Neural crest cell (in vitro differentiated cells): ENCODE measurements at regions not wholly inside any gene's neighbourhood (a gene's known extent, or its start where the extent isn't known, plus 50 kb on each side); places are given as distances from the start of the nearest gene placed in this dataset.

Experiments used
- DNase-seq: peaks from one replicate; pipeline ENCODE4 v3.0.0; 2021; ENCODE audit warnings: low read depth, mixed read lengths, low spot score
- H3K27ac Mint-ChIP-seq: one replicate; pipeline ENCODE4 v1.8.0; 2021; ENCODE audit warnings: mild to moderate bottlenecking, mixed read lengths; ENCODE audit not compliant: unreplicated experiment
- H3K27me3 Mint-ChIP-seq: 2 replicates; pipeline ENCODE4 v1.8.0; 2021; ENCODE audit warnings: low read depth, mild to moderate bottlenecking, mixed read lengths
- H3K36me3 Mint-ChIP-seq: 2 replicates; pipeline ENCODE4 v1.8.0; 2021; ENCODE audit warnings: low read depth, mild to moderate bottlenecking, mixed read lengths
- H3K4me1 Mint-ChIP-seq: 2 replicates; pipeline ENCODE4 v1.8.0; 2021; ENCODE audit warnings: mixed read lengths
- H3K4me3 Mint-ChIP-seq: one replicate; pipeline ENCODE4 v1.8.0; 2021; ENCODE audit warnings: mild to moderate bottlenecking, mixed read lengths
- H3K9me3 Mint-ChIP-seq: 2 replicates; pipeline ENCODE4 v1.8.0; 2021; ENCODE audit warnings: mixed read lengths
- CTCF ChIP-seq: fragments of 200-600 bp; sonication (generic); conservative IDR thresholded peaks from 2 replicates; pipeline ENCODE4 v1.5.0; 2021; ENCODE audit warnings: antibody characterized with exemption, mild to moderate bottlenecking

DNA sequence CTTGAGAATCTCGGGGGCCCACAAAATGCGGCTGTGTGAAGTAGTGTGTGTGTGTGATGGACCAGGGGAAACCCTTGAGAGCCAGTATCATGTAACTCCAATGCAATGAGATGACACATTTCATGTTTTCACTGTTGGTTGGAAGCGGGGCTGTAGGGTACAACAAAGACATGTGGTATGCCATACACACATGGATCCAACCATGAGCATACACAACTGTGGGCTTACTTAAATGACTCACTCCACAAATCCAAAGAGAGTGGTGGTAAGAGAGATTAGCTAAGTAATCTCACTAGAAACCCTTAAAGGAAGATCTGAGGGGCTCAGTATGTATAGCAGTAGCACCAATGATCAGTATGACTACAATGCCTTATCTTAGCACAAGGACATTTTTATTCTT is 225.7 kb downstream of the SIPA1L2 start:
- Mint-ChIP-seq H3K4me1 (peaks cover 4% of the 10 kb centered on the region), H3K9me3 (peaks cover 1% of the 10 kb centered on the region), H3K27me3 (no peaks in the 10 kb centered on the region), H3K4me3 (no peak overlapping the region), H3K27ac (no peak overlapping the region), H3K36me3 (peaks cover 44% of the 10 kb centered on the region)
- no peak for TF ChIP-seq CTCF
- no peak for DNase-seq

- H3K9me3 Mint-ChIP-seq, result no peaks in the 10 kb centered on the region
- no peak for DNase-seq
- no peak overlapping the region for H3K27ac Mint-ChIP-seq
- peaks cover 4% of the 10 kb centered on the region for H3K4me1 Mint-ChIP-seq
- H3K36me3 Mint-ChIP-seq, result peaks cover 52% of the 10 kb centered on the region
- no peak for TF ChIP-seq CTCF
- H3K4me3 Mint-ChIP-seq, result no peak overlapping the region
- H3K27me3 Mint-ChIP-seq, result no peaks in the 10 kb centered on the region
Measured at GRCh38 chr1:232403017-232403714, 226.8 kb downstream of the SIPA1L2 start.

DNA sequence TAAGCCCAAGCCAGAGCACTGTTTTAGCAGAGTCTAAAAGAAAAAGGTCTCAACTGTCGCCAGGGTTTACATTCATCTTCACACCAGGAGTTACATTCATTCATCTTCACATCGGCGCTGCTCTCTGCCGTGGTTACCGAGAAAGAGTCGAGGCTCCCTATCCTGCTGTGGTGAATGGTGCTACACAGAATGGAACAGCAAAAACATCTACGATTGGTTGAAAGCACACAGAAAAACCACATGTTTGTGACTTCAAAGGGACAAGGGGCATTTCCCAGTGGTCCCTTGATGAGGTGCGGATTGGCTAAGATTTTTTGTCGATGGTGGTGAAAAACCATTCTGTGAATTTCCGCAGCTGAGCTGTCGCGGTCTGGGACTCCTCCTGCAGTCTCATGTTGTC is 231.1 kb downstream of the SIPA1L2 start:
- TF ChIP-seq CTCF, result no peak
- Mint-ChIP-seq H3K27me3 (no peaks in the 10 kb centered on the region), H3K4me3 (no peak overlapping the region), H3K9me3 (peaks cover 2% of the 10 kb centered on the region), H3K36me3 (peaks cover 56% of the 10 kb centered on the region), H3K27ac (no peak overlapping the region), H3K4me1 (peaks cover 4% of the 10 kb centered on the region)
- no peak for DNase-seq

DNA sequence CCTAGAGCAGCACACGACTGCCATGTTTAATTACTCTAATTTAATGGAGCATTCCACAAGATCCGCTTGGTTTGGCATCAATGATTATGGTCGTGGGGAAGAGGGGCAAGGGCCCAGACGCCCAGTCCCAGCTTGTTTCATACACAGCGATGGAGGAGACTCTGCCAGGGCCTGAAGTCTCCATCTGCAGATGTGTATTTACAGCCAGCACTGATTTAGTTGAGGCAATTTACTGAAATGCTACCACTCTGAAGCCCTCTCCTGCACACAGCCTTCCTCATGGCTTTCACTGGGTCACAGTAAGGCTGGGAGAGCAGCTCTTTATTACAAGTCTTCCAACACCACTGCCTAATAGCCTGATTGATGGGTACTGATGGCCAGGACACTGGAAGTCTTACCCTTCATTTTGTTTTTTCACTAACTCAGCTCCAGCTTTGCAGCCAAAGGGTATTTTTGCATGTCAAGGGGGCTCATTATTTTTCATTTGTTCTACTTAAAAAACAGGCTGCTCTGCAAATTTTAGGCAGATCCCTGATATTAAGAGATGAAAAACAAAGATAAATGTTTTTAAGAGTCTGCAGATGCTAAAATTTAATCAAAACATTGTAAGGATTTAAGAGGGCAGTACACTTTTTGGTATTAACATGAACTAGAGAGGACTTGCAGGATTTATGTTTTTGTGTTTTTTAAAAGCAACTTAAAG is 236.3 kb downstream of the SIPA1L2 start:
- H3K27me3 Mint-ChIP-seq, result no peaks in the 10 kb centered on the region
- no peak overlapping the region for H3K27ac Mint-ChIP-seq
- peaks cover 18% of the 10 kb centered on the region for H3K36me3 Mint-ChIP-seq
- no peak overlapping the region for H3K4me3 Mint-ChIP-seq
- peaks cover 2% of the 10 kb centered on the region for H3K9me3 Mint-ChIP-seq
- no peak for DNase-seq
- no peak for TF ChIP-seq CTCF
- H3K4me1 Mint-ChIP-seq, result peaks cover 5% of the 10 kb centered on the region

- Mint-ChIP-seq H3K27me3 (no peaks in the 10 kb centered on the region), H3K4me1 (peaks cover 5% of the 10 kb centered on the region), H3K4me3 (no peak overlapping the region), H3K36me3 (peaks cover 16% of the 10 kb centered on the region), H3K27ac (no peak overlapping the region), H3K9me3 (peaks cover 2% of the 10 kb centered on the region)
- no peak for TF ChIP-seq CTCF
- DNase-seq, result no peak
Measured at GRCh38 chr1:232393010-232393409, 236.9 kb downstream of the SIPA1L2 start.
